ENCODE measurements at regions not wholly inside any gene's neighbourhood (a gene's known extent, or its start where the extent isn't known, plus 50 kb on each side); places are given as distances from the start of the nearest gene placed in this dataset.

- Mint-ChIP-seq H3K27ac (no peak overlapping the region), H3K9me3 (peaks cover 0 to 4% (median 0%) of the 10 kb centered on the region in 7 donors), H3K36me3 (no peaks in the 10 kb centered on the region), H3K4me1 (no peaks in the 10 kb centered on the region), H3K4me3 (no peak overlapping the region), H3K27me3 (no peaks in the 10 kb centered on the region)
- no peak for DNase-seq
- no peak for ATAC-seq (ENCODE audit: low read depth in 2 of 2)
Measured at GRCh38 chr9:29958469-29958868, 2385.2 kb upstream of the C9orf72 start.

DNA sequence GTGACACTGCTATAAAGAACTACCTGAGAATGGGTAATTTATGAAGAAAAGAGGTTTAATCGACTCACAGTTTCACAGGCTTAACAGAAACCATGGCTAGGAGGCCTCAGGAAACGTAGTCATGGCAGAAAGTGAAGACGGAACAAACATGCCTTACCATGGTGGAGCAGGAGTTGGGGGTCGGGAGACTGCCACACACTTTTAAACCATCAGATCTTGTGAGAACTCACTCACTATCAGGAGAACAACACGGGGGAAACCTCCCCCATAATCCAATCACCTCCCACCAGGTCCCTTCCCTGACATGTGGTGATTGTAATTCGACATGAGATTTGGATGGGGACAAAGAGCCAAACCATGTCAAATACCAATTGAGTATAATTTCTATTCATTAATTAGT lies 2392.6 kb upstream of the C9orf72 start:
- Mint-ChIP-seq H3K27ac (no peak overlapping the region), H3K4me3 (no peak overlapping the region), H3K36me3 (no peaks in the 10 kb centered on the region), H3K4me1 (no peaks in the 10 kb centered on the region), H3K27me3 (no peaks in the 10 kb centered on the region), H3K9me3 (peaks cover 0 to 2% (median 0%) of the 10 kb centered on the region in 7 donors)
- DNase-seq (no peak), ATAC-seq (ENCODE audit: low read depth in 2 of 2) (no peak)

- no peak for DNase-seq
- H3K36me3 Mint-ChIP-seq: no peaks in the 10 kb centered on the region
- no peak overlapping the region for H3K27ac Mint-ChIP-seq
- H3K4me1 Mint-ChIP-seq: no peaks in the 10 kb centered on the region
- no peak overlapping the region for H3K4me3 Mint-ChIP-seq
- no peak for ATAC-seq (ENCODE audit: low read depth in 2 of 2)
- H3K9me3 Mint-ChIP-seq: peaks cover 0 to 2% (median 0%) of the 10 kb centered on the region in 7 donors
- H3K27me3 Mint-ChIP-seq: no peaks in the 10 kb centered on the region
Measured at GRCh38 chr9:29966247-29966646, 2393.0 kb upstream of the C9orf72 start.

GRCh38 chr9:29968831-29969230 lies 2395.6 kb upstream of the C9orf72 start:
- H3K4me1 Mint-ChIP-seq: no peaks in the 10 kb centered on the region
- peaks cover 0 to 2% (median 0%) of the 10 kb centered on the region in 7 donors for H3K9me3 Mint-ChIP-seq
- ATAC-seq (ENCODE audit: low read depth in 2 of 2) (no peak), DNase-seq (no peak)
- H3K27me3 Mint-ChIP-seq: no peaks in the 10 kb centered on the region
- no peak overlapping the region for H3K27ac Mint-ChIP-seq
- H3K36me3 Mint-ChIP-seq: no peaks in the 10 kb centered on the region
- H3K4me3 Mint-ChIP-seq: no peak overlapping the region

DNA sequence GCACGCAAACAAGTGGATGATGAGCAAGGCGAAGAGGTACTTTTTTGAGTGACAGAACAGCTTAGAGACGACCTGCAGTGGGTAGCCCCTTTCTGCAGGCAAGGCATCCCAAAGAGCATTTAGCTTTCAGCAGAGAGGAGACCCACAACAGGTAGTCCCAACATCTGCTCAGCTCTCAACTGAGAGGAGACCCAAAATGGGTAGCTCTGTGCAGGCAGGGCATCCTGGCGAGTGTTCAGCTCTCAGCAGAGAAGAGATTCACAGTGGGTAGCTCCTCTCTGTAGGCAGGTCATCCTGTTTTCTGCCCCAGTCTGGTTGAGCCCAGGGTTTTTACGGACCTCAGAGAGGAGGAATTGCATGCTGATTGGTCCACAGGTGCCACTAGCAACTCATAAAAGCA lies 2396.1 kb upstream of the C9orf72 start:
- Mint-ChIP-seq H3K27ac (no peak overlapping the region), H3K4me3 (no peak overlapping the region), H3K36me3 (no peaks in the 10 kb centered on the region), H3K9me3 (peaks cover 0 to 2% (median 0%) of the 10 kb centered on the region in 7 donors), H3K4me1 (no peaks in the 10 kb centered on the region), H3K27me3 (no peaks in the 10 kb centered on the region)
- no peak for ATAC-seq (ENCODE audit: low read depth in 2 of 2)
- no peak for DNase-seq

- Mint-ChIP-seq H3K36me3 (no peaks in the 10 kb centered on the region), H3K27me3 (no peaks in the 10 kb centered on the region), H3K4me1 (no peaks in the 10 kb centered on the region), H3K4me3 (no peak overlapping the region), H3K9me3 (peaks cover 0 to 2% (median 0%) of the 10 kb centered on the region in 7 donors), H3K27ac (no peak overlapping the region)
- no peak for DNase-seq
- no peak for ATAC-seq (ENCODE audit: low read depth in 2 of 2)
Measured at GRCh38 chr9:29969856-29970647, 2396.8 kb upstream of the C9orf72 start.

DNA sequence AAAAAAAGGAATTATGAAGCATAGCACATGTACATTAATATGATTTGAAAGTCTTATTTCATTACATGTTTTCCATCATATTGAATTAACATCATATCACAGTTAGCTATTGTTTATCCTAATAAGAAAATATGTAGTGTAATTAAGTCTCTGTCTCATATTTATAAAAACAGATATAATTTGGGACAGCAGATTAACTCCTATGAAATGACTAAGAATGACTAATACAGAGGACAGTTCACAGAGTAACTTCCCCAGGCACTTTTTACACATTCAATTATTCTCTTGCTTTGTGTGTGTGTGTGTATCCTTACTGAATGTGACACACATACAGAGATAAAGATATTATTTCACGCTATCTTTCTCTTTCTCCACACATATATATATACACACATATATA lies 2400.9 kb upstream of the C9orf72 start:
- Mint-ChIP-seq H3K4me1 (no peaks in the 10 kb centered on the region), H3K9me3 (peaks cover 0 to 2% (median 0%) of the 10 kb centered on the region in 7 donors), H3K27ac (no peak overlapping the region), H3K4me3 (no peak overlapping the region), H3K27me3 (no peaks in the 10 kb centered on the region), H3K36me3 (no peaks in the 10 kb centered on the region)
- ATAC-seq (ENCODE audit: low read depth in 2 of 2) (no peak), DNase-seq (no peak)

GRCh38 chr9:29976981-29977380 lies 2403.7 kb upstream of the C9orf72 start:
- Mint-ChIP-seq H3K36me3 (no peaks in the 10 kb centered on the region), H3K9me3 (peaks cover 0 to 2% (median 0%) of the 10 kb centered on the region in 7 donors), H3K4me3 (no peak overlapping the region), H3K27me3 (no peaks in the 10 kb centered on the region), H3K4me1 (no peaks in the 10 kb centered on the region), H3K27ac (no peak overlapping the region)
- no peak for ATAC-seq (ENCODE audit: low read depth in 2 of 2)
- no peak for DNase-seq

- H3K4me1 Mint-ChIP-seq: no peaks in the 10 kb centered on the region
- ATAC-seq (ENCODE audit: low read depth in 2 of 2) (no peak), DNase-seq (no peak)
- H3K36me3 Mint-ChIP-seq: no peaks in the 10 kb centered on the region
- no peaks in the 10 kb centered on the region for H3K27me3 Mint-ChIP-seq
- H3K4me3 Mint-ChIP-seq: no peak overlapping the region
- no peak overlapping the region for H3K27ac Mint-ChIP-seq
- H3K9me3 Mint-ChIP-seq: peaks cover 0 to 2% (median 0%) of the 10 kb centered on the region in 7 donors
Measured at GRCh38 chr9:29981013-29981412, 2403.4 kb upstream of the ACO1 start.

- DNase-seq (no peak), ATAC-seq (ENCODE audit: low read depth in 2 of 2) (no peak)
- Mint-ChIP-seq H3K27me3 (no peaks in the 10 kb centered on the region), H3K27ac (no peak overlapping the region), H3K9me3 (peaks cover 0 to 14% (median 9%) of the 10 kb centered on the region in 7 donors), H3K4me1 (no peaks in the 10 kb centered on the region), H3K4me3 (no peak overlapping the region), H3K36me3 (no peaks in the 10 kb centered on the region)
Measured at GRCh38 chr9:29999645-30000044, 2384.8 kb upstream of the ACO1 start.

GRCh38 chr9:30010691-30011090 lies 2373.8 kb upstream of the ACO1 start:
- no peaks in the 10 kb centered on the region for H3K27me3 Mint-ChIP-seq
- H3K36me3 Mint-ChIP-seq: no peaks in the 10 kb centered on the region
- no peak overlapping the region for H3K27ac Mint-ChIP-seq
- no peak for DNase-seq
- no peak for ATAC-seq (ENCODE audit: low read depth in 2 of 2)
- H3K4me1 Mint-ChIP-seq: no peaks in the 10 kb centered on the region
- no peaks in the 10 kb centered on the region for H3K9me3 Mint-ChIP-seq
- H3K4me3 Mint-ChIP-seq: no peak overlapping the region

GRCh38 chr9:30012622-30013021 lies 2371.8 kb upstream of the ACO1 start:
- ATAC-seq (ENCODE audit: low read depth in 2 of 2) (no peak), DNase-seq (no peak)
- Mint-ChIP-seq H3K27me3 (no peaks in the 10 kb centered on the region), H3K9me3 (peaks cover 0 to 1% (median 0%) of the 10 kb centered on the region in 7 donors), H3K4me1 (no peaks in the 10 kb centered on the region), H3K27ac (no peak overlapping the region), H3K4me3 (no peak overlapping the region), H3K36me3 (no peaks in the 10 kb centered on the region)

DNA sequence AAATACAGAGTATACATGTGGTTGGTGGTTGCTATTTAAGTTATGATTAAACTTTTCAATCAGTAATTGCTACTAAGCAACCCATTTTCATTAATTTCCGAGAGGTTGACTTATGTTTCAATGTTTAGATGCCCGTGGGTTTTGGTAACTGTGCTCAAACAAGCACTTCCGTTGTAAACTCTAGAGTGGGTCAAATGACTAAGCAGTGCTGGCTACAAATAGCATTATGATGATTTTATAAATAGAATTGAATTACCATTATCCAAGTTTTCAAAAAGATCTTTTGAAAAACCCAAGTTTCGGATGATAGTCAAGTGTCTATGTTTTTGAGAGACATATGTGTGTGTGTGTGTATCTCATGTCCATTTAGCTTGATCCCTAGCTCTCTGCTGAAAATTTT lies 2369.4 kb upstream of the ACO1 start:
- Mint-ChIP-seq H3K27ac (no peak overlapping the region), H3K36me3 (no peaks in the 10 kb centered on the region), H3K9me3 (peaks cover 0 to 1% (median 0%) of the 10 kb centered on the region in 7 donors), H3K4me3 (no peak overlapping the region), H3K4me1 (no peaks in the 10 kb centered on the region), H3K27me3 (no peaks in the 10 kb centered on the region)
- DNase-seq (no peak), ATAC-seq (ENCODE audit: low read depth in 2 of 2) (no peak)

DNA sequence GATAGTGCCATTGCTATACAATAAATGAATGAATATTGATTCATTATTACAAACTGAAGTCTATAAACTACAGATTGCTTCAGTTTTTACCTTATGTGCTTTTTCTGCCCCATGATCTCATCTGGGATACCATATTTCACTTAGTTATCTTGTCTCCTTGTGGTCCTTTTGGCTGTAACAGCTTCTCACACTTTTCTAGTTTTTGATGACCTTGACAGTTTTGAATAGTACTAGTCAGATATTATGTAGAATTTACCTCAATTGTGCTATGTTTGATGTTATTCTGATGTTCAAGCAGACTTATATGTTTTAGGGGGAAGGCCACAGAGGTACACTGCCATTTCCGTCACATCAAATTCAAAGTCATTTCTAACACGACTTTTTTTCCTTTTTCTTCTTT lies 2364.3 kb upstream of the ACO1 start:
- DNase-seq (no peak), ATAC-seq (ENCODE audit: low read depth in 2 of 2) (no peak)
- no peaks in the 10 kb centered on the region for H3K27me3 Mint-ChIP-seq
- H3K9me3 Mint-ChIP-seq: peaks cover 0 to 2% (median 0%) of the 10 kb centered on the region in 7 donors
- H3K27ac Mint-ChIP-seq: no peak overlapping the region
- no peaks in the 10 kb centered on the region for H3K36me3 Mint-ChIP-seq
- no peak overlapping the region for H3K4me3 Mint-ChIP-seq
- no peaks in the 10 kb centered on the region for H3K4me1 Mint-ChIP-seq

Measured in naive B cell (primary cell).